Suppressor macrophage treated with lipopolysaccharide for 1 hour (primary cell): ENCODE measurements at regions not wholly inside any gene's neighbourhood (a gene's known extent, or its start where the extent isn't known, plus 50 kb on each side); places are given as distances from the start of the nearest gene placed in this dataset.
A peak's percentile ranks its signal among the peaks of the same experiment; 100 is the strongest.
"Not testable (repeated sequence)": the region's sequence is repeated elsewhere in the genome, so short reads cannot be mapped to it uniquely, and the experiment has no call there.

Experiments
- DNase-seq, 3 donors: peaks; one replicate each; pipeline ENCODE4 v3.0.0-alpha.2; 2020 to 2022

- DNase-seq: no peak
These were observed 2672.0 kb upstream of the PCDH20 start for GRCh38 chr13:64087624-64088023.

GRCh38 chr13:64083811-64084210, 2668.2 kb upstream of the PCDH20 start:
- no peak for DNase-seq

DNA sequence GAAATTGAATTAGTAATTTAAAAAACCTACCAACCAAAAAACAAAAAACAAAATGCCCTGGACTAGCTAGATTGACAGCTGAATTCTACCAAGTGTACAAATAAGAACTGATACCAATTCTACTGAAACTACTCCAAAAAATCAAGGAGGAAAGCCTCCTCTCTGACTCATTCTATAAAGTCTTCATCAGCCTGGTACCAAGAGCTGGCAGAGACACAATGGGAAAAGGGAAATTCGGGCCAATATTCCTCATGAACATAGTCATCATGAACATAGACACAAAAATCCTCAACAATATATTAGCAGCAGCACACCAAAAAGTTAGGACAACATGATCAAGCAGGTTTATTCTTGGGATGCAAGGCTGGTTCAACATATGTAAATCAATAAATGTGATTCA, 2667.7 kb upstream of the PCDH20 start:
- no peak for DNase-seq

- DNase-seq: no peak
These were observed 2662.9 kb upstream of the PCDH20 start for GRCh38 chr13:64078480-64078936.

GRCh38 chr13:64078025-64078424, 2662.4 kb upstream of the PCDH20 start:
- DNase-seq: no peak

DNA sequence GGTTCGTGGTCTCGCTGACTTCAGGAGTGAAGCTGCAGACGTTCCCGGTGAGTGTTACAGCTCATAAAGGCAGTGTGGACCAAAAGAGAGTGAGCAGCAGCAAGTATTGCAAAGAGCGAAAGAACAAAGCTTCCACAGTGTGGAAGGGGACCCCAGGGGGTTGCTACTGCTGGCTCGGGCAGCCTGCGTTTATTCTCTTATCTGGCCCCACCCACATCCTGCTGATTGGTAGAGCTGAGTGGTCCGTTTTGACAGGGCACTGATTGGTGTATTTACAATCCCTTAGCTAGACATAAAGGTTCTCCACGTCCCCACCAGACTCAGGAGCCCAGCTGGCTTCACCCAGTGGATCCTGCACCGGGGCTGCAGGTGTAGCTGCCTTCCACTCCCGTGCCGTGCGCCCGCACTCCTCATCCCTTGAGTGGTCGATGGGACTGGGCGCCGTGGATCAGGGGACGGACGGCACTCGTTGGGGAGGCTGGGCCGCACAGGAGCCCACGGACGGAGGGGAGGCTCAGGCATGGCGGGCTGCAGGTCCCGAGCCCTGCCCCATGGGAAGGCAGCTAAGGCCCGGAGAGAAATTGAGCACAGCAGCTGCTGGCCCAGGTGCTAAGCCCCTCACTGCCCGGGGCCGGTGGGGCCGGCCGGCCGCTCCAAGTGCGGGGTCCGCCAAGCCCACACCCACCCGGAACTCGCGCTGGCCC, 2661.6 kb upstream of the PCDH20 start:
- DNase-seq: not testable (repeated sequence)

DNA sequence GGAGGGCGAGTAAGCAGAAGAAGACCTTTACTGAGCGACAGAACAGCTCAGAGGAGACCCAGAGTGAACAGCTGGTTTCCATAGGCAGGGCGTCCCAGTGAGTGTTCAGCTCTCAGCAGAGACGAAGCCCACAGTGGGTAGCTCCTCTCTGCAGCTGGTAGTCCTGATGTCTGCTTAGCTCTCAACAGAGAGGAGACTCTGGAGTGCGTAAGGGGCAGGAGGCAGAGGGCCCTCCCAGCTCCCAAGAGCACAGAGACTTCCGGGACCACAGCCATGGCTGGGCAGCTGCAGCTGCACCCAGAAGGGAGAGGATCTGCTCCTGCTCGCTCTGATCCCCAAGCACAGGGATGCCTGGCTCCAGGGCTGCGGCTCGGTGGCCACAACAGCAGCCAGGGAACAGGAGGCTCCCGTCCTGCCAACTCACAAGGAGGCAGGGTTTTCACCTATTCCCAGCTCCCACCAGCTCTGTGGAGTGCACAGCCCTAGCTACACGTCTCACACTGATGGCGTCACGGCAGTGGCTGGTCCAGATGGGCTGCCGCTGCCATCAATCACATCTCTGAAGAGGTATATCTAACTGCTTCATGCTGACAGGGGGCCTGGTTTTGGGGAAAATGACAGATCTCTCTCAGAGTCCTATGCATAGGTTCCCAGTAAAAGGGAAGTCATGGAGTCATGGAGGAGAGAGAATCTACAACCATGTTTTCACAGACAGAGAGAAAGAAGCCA, 2660.1 kb upstream of the PCDH20 start:
- peak in 1 of 3 donors; percentile 83 for DNase-seq

GRCh38 chr13:64074971-64075474, 2659.4 kb upstream of the PCDH20 start:
- DNase-seq: peak in 1 of 3 donors; percentile 75

- no peak for DNase-seq
These were observed 2657.6 kb upstream of the PCDH20 start for GRCh38 chr13:64073203-64073602.

DNA sequence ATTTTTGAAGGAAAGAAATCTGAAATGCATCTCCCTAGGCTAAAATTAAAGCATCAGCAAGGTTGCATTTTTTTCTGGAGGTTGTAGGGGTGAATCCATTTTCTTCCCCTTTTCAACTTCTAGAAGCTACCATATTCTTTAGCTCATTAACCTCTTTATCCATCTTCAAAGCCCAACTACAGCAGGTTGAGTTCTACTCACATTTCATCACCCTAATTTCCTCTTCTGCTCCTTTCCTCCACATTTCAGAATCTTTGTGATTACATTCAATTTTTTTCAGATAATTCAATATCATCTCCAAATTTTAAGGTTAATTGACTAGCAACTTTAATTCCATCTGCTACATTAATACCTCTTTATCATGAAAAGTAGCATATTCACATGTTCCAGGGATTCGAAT, 2655.7 kb upstream of the PCDH20 start:
- no peak for DNase-seq

- no peak for DNase-seq
These were observed 2654.2 kb upstream of the PCDH20 start for GRCh38 chr13:64069892-64070291.

DNA sequence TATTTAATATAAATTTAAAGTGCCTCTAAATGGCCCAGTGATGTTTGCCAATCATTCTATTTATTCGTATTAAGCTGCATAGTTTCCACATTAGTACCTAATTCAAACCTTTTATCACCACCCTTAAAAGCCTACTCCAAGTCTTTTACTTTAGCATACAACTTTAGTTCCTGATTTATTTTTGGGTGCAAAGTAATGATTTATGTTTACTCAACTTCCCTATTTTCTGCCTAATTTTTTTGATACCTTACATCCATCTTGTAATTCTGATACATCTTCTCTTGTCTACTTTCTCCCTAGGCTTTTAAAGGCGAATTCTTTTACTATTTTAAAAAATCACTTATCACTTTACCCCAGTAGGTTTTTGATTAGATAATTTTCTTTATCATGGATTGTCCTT, 2651.1 kb upstream of the PCDH20 start:
- DNase-seq: no peak

- no peak for DNase-seq
These were observed 2646.0 kb upstream of the PCDH20 start for GRCh38 chr13:64061649-64062048.

DNA sequence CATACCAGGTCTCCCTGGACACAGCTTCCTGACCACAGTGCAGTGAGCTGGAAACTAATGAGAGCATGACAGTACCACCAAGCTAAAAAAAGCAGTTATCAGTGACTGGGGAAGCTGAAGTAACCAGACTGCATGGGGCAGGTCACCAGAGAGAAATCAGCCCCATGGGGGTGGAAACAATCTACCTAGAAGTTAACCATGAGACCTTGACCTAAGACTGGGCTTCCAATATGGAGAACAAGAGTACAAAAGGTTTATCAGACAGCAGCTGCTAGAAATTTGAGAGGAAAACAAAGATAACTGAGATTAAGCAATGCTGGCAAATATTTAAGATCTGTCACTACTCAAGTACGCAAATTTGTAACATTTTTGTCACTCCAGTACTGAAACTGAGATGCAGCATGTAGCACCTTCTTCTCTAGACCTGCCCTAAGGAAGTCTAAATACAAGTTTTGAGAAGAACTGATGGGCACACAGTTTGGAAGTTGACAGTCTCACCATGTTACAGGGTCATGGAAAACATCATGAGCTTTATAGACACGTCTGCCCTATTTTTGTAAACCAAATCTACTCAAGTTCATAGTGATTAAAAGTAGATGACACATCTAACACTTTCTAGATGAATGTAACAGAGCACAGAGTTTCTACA, 2641.8 kb upstream of the PCDH20 start:
- no peak for DNase-seq

DNA sequence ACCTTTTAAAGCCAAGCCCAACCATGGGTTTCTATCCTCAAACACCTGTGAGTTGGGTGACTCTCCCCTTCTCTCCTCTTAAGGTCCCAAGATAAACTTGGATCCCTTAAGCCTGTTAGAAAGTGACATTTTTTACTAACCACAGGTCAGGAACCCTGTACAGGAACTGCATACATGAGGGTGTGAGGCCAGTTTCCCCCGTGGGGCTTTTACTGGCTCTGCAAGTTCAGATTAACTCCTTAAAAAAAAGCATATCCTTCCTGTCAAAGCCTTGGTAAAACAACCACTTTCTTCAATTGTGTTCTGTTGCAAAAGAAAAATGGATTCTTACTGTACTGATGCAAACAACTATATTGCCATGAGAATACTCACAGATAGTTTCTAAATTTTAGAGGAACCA, 2638.7 kb upstream of the PCDH20 start:
- no peak for DNase-seq

DNA sequence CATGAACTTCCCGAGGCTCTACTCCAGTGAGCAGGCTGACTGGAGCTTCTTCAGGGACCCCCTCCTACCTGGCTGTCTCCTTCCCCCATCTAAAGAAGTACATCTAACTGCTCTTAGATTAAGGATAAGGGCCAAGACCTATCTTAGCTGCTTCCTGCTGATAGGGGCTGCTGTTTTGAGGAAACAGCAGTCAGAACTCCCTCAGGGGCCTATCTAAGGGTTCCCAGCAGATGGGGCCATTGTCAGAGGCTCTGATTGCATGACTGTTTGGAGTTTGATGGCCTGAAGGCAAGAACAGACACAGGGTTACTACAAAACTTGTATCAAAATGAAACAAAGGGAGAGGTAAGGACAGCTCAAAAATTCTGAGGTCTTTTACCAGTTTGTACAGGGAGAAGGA, 2636.9 kb upstream of the PCDH20 start:
- DNase-seq: no peak

DNA sequence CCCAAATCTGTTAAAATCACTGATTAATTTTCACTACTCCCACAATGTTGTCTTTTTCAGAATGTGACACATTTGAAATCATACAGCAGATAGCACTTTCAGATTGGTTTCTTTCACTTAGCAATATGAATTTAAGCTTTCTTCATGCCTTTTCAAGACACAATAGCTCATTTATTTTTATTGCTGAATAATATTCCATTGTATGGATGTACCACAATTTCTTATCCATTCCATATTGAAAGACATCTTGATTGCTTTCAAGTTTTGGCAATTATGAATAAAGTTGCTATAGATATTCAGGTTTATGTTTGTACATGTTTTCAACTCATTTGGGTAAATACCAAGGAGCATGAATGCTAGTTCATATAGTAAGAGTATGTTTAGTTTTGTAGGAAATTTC, 2635.6 kb upstream of the PCDH20 start:
- DNase-seq: no peak

DNA sequence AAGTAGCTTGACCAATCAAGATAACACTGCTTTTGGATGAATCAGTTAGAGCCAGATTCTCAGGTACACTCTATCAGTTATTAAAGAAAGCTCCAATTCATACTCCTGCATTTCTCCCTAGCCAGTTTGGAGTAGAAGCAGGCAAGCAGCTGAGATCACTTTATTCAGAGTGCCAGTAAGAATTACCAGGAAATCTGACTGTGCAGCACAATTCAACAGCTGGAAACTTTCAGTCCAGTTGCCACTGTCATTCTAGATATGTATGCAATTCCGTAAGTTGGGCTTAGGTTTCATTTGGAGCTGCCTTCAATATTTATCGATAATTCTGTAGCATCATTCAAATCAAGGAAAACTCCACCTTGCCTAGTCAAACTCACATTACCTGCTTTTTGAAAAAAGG, 2625.6 kb upstream of the PCDH20 start:
- no peak for DNase-seq

GRCh38 chr13:64033921-64034320, 2618.3 kb upstream of the PCDH20 start:
- DNase-seq: no peak

DNA sequence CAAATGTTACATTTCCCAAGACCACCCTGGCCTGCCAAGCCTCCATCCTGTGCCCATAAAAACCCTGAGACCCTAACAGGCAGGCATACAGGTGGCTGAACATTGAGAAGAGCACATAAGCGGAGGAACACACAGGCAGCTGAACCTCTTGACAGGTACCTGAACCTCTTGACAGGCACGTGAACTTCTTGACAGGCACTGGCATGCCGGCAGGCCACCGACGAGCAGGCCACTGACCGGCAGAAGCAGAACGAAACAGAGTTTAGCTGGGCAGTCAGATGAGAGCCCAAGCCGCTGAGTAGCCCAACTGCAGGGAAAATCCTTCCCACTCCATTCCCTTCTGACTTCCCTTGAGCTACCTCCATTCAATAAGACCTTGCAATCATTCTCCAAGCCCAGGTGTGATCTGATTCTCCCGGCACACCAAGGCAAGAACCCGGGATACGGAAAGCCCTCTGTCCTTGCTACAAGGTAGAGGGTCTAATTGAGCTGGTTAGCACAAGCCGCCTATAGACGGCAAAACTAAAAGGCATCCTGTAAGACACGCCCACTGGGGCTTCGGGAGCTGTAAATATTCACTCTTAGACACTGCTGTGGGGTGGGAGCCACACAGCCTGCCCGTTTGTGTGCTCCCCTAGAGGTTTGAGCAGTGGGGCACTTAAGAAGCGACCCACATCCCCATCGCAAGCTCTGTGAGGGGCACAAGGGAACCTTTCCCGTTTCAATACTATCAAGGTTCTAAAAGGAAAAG, 2613.9 kb upstream of the PCDH20 start:
- no peak for DNase-seq

DNA sequence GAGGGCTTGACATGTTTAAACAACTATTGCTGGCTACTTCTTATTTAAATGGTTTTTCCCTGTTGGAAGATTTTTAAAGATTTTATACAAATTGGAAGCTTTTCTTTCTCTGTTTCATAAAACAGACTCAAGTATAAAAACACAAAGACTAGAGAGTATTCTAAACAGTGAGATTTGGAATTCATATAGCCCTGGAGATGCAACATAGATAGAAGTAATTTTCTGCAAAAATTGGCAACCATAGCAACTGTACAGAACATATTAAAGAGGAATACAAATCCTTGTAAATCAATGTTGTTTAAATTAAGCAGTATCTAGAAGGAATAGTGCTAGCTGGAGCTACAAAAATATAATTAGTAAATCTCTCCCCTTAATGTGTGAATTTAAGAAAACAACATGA, 2612.9 kb upstream of the PCDH20 start:
- DNase-seq: no peak

DNA sequence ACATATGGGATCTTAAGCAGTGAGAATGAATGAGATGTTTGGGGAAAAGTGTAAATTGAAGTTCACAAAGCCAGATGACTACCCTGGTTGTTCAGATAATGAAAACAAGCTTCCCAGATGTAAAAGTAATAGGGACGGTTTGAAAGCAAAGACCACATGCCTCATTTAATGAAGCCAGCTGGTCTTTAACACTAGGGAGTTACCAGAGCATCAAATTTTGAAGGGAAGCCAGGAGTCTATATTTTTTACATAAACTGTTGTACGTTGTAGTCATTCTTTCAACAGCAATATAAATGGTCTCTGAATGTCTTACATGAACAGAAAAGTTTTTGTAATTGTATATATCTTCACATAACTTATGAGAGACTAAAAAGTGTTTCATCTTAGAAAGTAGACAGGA, 2604.5 kb upstream of the PCDH20 start:
- no peak for DNase-seq

- no peak for DNase-seq
These were observed 2591.7 kb upstream of the PCDH20 start for GRCh38 chr13:64007339-64007738.
